HEK293 (cell line): ENCODE measurements at regions not wholly inside any gene's neighbourhood (a gene's known extent, or its start where the extent isn't known, plus 50 kb on each side); places are given as distances from the start of the nearest gene placed in this dataset.

Experiments used
- CTCF ChIA-PET: fragments of 350-600 bp; formaldehyde crosslinking; extraction: SDS; loops from one replicate; lab custom pipeline; 2021; ENCODE audit warnings: antibody characterized with exemption; lab: Yijun Ruan, JAX
- POLR2A ChIA-PET: fragments of 300-600 bp; formaldehyde crosslinking; extraction: SDS; loops from one replicate; lab custom pipeline; 2020; ENCODE audit warnings: antibody characterized with exemption, inconsistent platforms; lab: Yijun Ruan, JAX
- H3K27ac ChIP-seq: fragments of 200-500 bp; sonication (Bioruptor generic); 2 replicates; pipeline ENCODE4 v1.5.1; 2014; ENCODE audit warnings: low read depth, low read length, control low read depth, inconsistent platforms; ENCODE audit errors: extremely low read depth
- H3K36me3 ChIP-seq, 2 experiments: fragments of 200-500 bp in 1 of 2; sonication (Bioruptor generic) in 1 of 2; 1 replicate in 1 of 2; 2 replicates in 1 of 2; pipeline ENCODE4 v1.5.1; 2014 to 2017; ENCODE audit warnings: inconsistent platforms in 2 of 2, low read length in 2 of 2; ENCODE audit not compliant: control insufficient read depth in 2 of 2, insufficient read depth in 1 of 2
- H3K4me1 ChIP-seq: fragments of 200-500 bp; sonication (Bioruptor generic); 2 replicates; pipeline ENCODE4 v1.5.1; 2014; ENCODE audit warnings: mild to moderate bottlenecking, low read length, inconsistent platforms; ENCODE audit not compliant: control insufficient read depth, insufficient read depth
- H3K4me3 ChIP-seq: 2 replicates; pipeline ENCODE4 v1.5.1; 2011; ENCODE audit warnings: low read depth, mild to moderate bottlenecking, control low read depth, low read length, moderate library complexity
- H3K9me3 ChIP-seq: fragments of 200-500 bp; sonication (Bioruptor generic); 2 replicates; pipeline ENCODE4 v1.5.1; 2014; ENCODE audit warnings: low read depth, low read length, inconsistent platforms; ENCODE audit not compliant: control insufficient read depth, insufficient read depth
- EGR2 ChIP-seq: fragments of 450-650 bp; formaldehyde crosslinking; IDR thresholded peaks from 2 replicates; pipeline ENCODE4 v1.5.1; 2016; ENCODE audit warnings: low read depth, missing biosample characterization, missing genetic modification characterization
- IKZF3 ChIP-seq: fragments of 450-650 bp; IDR thresholded peaks from 2 replicates; pipeline ENCODE4 v1.5.0; 2018; ENCODE audit warnings: missing biosample characterization, mild to moderate bottlenecking, missing genetic modification characterization, moderate library complexity
- ZFHX2 ChIP-seq: fragments of 450-650 bp; formaldehyde crosslinking; conservative IDR thresholded peaks from 2 replicates; pipeline ENCODE4 v1.5.1; 2016; ENCODE audit warnings: missing biosample characterization, missing genetic modification characterization
- ZIC2 ChIP-seq: fragments of 450-650 bp; formaldehyde crosslinking; IDR thresholded peaks from 2 replicates; pipeline ENCODE4 v1.5.1; 2016; ENCODE audit warnings: missing biosample characterization, missing genetic modification characterization
- ZNF114 ChIP-seq: fragments of 450-650 bp; formaldehyde crosslinking; IDR thresholded peaks from 2 replicates; pipeline ENCODE4 v1.5.0; 2017; ENCODE audit warnings: missing biosample characterization, missing genetic modification characterization
- ZNF121 ChIP-seq: fragments of 450-650 bp; formaldehyde crosslinking; IDR thresholded peaks from 2 replicates; pipeline ENCODE4 v1.5.1; 2016; ENCODE audit warnings: missing biosample characterization, missing genetic modification characterization
- ZNF138 ChIP-seq: fragments of 450-650 bp; formaldehyde crosslinking; IDR thresholded peaks from 2 replicates; pipeline ENCODE4 v1.5.1; 2016; ENCODE audit warnings: missing biosample characterization, missing genetic modification characterization, borderline replicate concordance
- ZNF23 ChIP-seq: fragments of 450-650 bp; formaldehyde crosslinking; IDR thresholded peaks from 2 replicates; pipeline ENCODE4 v1.5.1; 2016; ENCODE audit warnings: missing biosample characterization, missing genetic modification characterization, borderline replicate concordance
- ZNF394 ChIP-seq: fragments of 450-650 bp; formaldehyde crosslinking; IDR thresholded peaks from 2 replicates; pipeline ENCODE4 v1.5.1; 2016; ENCODE audit warnings: missing biosample characterization, missing genetic modification characterization, mild to moderate bottlenecking, moderate library complexity, borderline replicate concordance
- ZNF433 ChIP-seq: fragments of 450-650 bp; formaldehyde crosslinking; IDR thresholded peaks from 2 replicates; pipeline ENCODE4 v1.5.1; 2016; ENCODE audit warnings: missing biosample characterization, missing genetic modification characterization, low read depth
- ZNF529 ChIP-seq: fragments of 450-650 bp; formaldehyde crosslinking; IDR thresholded peaks from 2 replicates; pipeline ENCODE4 v1.5.1; 2017; ENCODE audit warnings: missing genetic modification characterization, missing biosample characterization; ENCODE audit not compliant: insufficient replicate concordance
- ZNF544 ChIP-seq: fragments of 450-650 bp; formaldehyde crosslinking; IDR thresholded peaks from 2 replicates; pipeline ENCODE4 v1.5.0; 2017; ENCODE audit warnings: missing biosample characterization, missing genetic modification characterization
- ZNF555 ChIP-seq: fragments of 450-650 bp; formaldehyde crosslinking; conservative IDR thresholded peaks from 2 replicates; pipeline ENCODE4 v1.5.1; 2017; ENCODE audit warnings: missing biosample characterization, mild to moderate bottlenecking, missing genetic modification characterization, inconsistent platforms
- ZNF561 ChIP-seq: fragments of 450-650 bp; IDR thresholded peaks from 2 replicates; pipeline ENCODE4 v1.5.1; 2018; ENCODE audit warnings: missing biosample characterization, missing genetic modification characterization, borderline replicate concordance
- ZNF660 ChIP-seq: fragments of 450-650 bp; IDR thresholded peaks from 2 replicates; pipeline ENCODE4 v1.5.1; 2018; ENCODE audit warnings: missing biosample characterization, mild to moderate bottlenecking, missing genetic modification characterization
- ZNF677 ChIP-seq: fragments of 450-650 bp; IDR thresholded peaks from 2 replicates; pipeline ENCODE4 v1.5.0; 2018; ENCODE audit warnings: missing biosample characterization, mild to moderate bottlenecking, missing genetic modification characterization, moderate library complexity
- ZNF777 ChIP-seq: fragments of 450-650 bp; formaldehyde crosslinking; IDR thresholded peaks from 2 replicates; pipeline ENCODE4 v1.5.1; 2017; ENCODE audit warnings: missing biosample characterization, missing genetic modification characterization, borderline replicate concordance
- TF ChIP-seq, protein P1 (sequence below): fragments of 450-650 bp; formaldehyde crosslinking; IDR thresholded peaks from 2 replicates; pipeline ENCODE4 v1.5.1; 2016; ENCODE audit warnings: missing biosample characterization, missing genetic modification characterization, borderline replicate concordance

DNA sequence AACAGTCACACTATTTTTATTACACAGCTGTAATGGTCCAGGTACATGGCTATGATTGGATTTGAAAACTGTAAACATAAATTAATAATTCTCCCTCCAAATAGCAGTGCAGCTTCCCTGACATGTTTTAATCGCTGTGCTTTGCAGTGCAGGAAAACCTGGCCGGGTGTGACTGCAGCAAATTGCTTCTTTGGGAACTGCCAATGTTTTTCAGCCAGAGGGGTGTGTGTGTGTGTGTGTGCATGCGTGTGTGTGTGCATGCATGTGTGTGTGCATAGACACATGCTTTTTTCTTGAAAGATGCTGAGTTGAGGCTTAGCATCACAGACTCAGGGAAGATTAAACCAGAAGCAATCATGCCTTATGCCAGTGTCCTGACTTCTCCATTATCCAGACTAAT, 231.2 kb downstream of the PRDM2 start (continued):
- TF ChIP-seq ZNF677 (tag by site-specific recombination), result no peak
- no peak for TF ChIP-seq ZNF394 (tag by site-specific recombination)
- TF ChIP-seq ZNF23 (tag by site-specific recombination), result no peak
- TF ChIP-seq ZNF777 (tag by site-specific recombination), result no peak

DNA sequence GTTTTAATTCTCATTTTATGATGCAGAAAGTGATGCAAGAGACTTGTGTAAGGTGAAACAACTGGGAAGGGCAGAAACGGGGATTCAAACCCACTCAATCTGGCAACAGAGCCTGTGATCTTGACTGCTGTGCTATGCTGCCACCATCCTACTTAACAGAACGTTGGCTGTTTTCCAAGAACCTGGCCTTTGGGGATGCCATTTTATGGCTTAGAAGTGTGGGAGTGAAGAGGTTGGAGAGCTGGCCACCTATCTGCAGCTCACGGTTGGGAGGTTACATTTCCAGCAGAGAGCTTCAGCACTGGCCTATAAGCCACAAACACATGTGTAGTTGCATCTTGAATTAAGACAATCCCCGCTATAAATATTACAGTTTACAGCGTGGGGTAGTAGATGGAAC, 235.3 kb downstream of the PRDM2 start:
- no peaks in the 10 kb centered on the region for H3K4me1 ChIP-seq
- no peaks in the 10 kb centered on the region for H3K9me3 ChIP-seq
- no peak overlapping the region for H3K4me3 ChIP-seq
- CTCF ChIA-PET, result no interaction called here
- no peak overlapping the region for H3K27ac ChIP-seq
- H3K36me3 ChIP-seq, result no peaks in the 10 kb centered on the region
- TF ChIP-seq ZNF114 (tag by site-specific recombination) (no peak), ZIC2 (tag by site-specific recombination) (peak; percentile 58), ZFHX2 (tag by site-specific recombination) (peak; percentile 52), EGR2 (peak; percentile 54; the same call in 1 of the 2 replicates)
- POLR2A ChIA-PET, result no interaction called here

DNA sequence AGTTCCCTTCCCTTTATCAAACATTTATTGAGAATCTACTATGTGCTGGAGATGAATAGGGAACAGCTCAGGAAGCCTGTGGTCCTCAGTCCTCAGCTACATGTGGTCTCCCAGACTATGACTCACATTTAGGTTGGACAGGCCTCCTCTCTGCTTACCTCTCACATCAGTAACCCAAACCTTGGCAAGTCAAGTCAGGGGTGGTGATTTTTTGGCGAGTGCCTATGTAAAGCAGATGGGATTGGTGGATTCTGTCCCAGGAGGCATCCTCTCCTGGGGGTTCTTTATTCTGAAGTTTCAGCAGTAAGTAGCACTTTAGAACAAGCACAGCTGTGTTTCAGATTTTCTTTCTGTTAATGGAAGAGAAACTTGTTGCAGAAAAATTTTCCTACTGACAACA, 241.3 kb downstream of the PRDM2 start:
- Histone ChIP-seq H3K27ac (no peak overlapping the region), H3K36me3 (no peaks in the 10 kb centered on the region), H3K4me1 (no peaks in the 10 kb centered on the region), H3K4me3 (no peak overlapping the region), H3K9me3 (no peaks in the 10 kb centered on the region)
- POLR2A ChIA-PET, result no interaction called here
- TF ChIP-seq ZNF121, result no peak
- TF ChIP-seq ZNF561, result no peak
- TF ChIP-seq IKZF3 (tag by site-specific recombination), result no peak
- no peak for TF ChIP-seq ZNF544 (tag by site-specific recombination)
- no peak for TF ChIP-seq ZNF433 (tag by site-specific recombination)
- no peak for TF ChIP-seq ZNF138 (tag by site-specific recombination)
- no peak for TF ChIP-seq ZFHX2 (tag by site-specific recombination)
- no peak for TF ChIP-seq ZNF529 (tag by site-specific recombination)
- TF ChIP-seq, protein P1, sequence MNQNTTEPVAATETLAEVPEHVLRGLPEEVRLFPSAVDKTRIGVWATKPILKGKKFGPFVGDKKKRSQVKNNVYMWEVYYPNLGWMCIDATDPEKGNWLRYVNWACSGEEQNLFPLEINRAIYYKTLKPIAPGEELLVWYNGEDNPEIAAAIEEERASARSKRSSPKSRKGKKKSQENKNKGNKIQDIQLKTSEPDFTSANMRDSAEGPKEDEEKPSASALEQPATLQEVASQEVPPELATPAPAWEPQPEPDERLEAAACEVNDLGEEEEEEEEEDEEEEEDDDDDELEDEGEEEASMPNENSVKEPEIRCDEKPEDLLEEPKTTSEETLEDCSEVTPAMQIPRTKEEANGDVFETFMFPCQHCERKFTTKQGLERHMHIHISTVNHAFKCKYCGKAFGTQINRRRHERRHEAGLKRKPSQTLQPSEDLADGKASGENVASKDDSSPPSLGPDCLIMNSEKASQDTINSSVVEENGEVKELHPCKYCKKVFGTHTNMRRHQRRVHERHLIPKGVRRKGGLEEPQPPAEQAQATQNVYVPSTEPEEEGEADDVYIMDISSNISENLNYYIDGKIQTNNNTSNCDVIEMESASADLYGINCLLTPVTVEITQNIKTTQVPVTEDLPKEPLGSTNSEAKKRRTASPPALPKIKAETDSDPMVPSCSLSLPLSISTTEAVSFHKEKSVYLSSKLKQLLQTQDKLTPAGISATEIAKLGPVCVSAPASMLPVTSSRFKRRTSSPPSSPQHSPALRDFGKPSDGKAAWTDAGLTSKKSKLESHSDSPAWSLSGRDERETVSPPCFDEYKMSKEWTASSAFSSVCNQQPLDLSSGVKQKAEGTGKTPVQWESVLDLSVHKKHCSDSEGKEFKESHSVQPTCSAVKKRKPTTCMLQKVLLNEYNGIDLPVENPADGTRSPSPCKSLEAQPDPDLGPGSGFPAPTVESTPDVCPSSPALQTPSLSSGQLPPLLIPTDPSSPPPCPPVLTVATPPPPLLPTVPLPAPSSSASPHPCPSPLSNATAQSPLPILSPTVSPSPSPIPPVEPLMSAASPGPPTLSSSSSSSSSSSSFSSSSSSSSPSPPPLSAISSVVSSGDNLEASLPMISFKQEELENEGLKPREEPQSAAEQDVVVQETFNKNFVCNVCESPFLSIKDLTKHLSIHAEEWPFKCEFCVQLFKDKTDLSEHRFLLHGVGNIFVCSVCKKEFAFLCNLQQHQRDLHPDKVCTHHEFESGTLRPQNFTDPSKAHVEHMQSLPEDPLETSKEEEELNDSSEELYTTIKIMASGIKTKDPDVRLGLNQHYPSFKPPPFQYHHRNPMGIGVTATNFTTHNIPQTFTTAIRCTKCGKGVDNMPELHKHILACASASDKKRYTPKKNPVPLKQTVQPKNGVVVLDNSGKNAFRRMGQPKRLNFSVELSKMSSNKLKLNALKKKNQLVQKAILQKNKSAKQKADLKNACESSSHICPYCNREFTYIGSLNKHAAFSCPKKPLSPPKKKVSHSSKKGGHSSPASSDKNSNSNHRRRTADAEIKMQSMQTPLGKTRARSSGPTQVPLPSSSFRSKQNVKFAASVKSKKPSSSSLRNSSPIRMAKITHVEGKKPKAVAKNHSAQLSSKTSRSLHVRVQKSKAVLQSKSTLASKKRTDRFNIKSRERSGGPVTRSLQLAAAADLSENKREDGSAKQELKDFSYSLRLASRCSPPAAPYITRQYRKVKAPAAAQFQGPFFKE (tag by site-specific recombination), result no peak
- TF ChIP-seq ZNF555 (tag by site-specific recombination), result no peak
- no peak for TF ChIP-seq ZNF660 (tag by site-specific recombination)
- CTCF ChIA-PET, result no interaction called here
